ENCODE measurements at regions not wholly inside any gene's neighbourhood (a gene's known extent, or its start where the extent isn't known, plus 50 kb on each side); places are given as distances from the start of the nearest gene placed in this dataset.

- no peaks in the 10 kb centered on the region for H4K20me1 ChIP-seq (ENCODE audit: insufficient read depth, low read length)
- no peaks in the 10 kb centered on the region for H3K79me2 ChIP-seq (ENCODE audit: insufficient read depth, low read length)
- no peaks in the 10 kb centered on the region for H3K27me3 ChIP-seq (ENCODE audit: control insufficient read depth in 2 of 2, insufficient read depth in 2 of 2, low read length in 2 of 2)
- 100% methylated on average over 1 of the region's 2 CpGs for whole genome bisulfite sequencing (ENCODE audit: insufficient coverage)
- H3K27ac ChIP-seq (ENCODE audit: low read depth in 1 of 2, low read length in 2 of 2): no peak overlapping the region
- no peaks in the 10 kb centered on the region for H3K4me1 ChIP-seq (ENCODE audit: control insufficient read depth in 1 of 2, insufficient read depth in 2 of 2, low read length in 2 of 2)
- H3K9ac ChIP-seq (ENCODE audit: insufficient read depth, low read length, poor library complexity, severe bottlenecking): no peak overlapping the region
- H3K4me3 ChIP-seq (replicated peaks in 1 of 3; ENCODE audit: low read depth in 2 of 3, low read length in 3 of 3): no peak overlapping the region
- Mint-ChIP-seq H3K27ac (no peak overlapping the region), H3K36me3 (no peaks in the 10 kb centered on the region), H3K9me3 (peaks cover 0 to 3% (median 0%) of the 10 kb centered on the region in 7 donors), H3K27me3 (ENCODE audit: low read depth in 3 of 3) (peaks cover 0 to 2% (median 1%) of the 10 kb centered on the region in 3 donors), H3K4me1 (no peaks in the 10 kb centered on the region), H3K4me3 (no peak overlapping the region)
- intact Hi-C loops (cut with micrococcal nuclease): no loop called here
- no peaks in the 10 kb centered on the region for H3K36me3 ChIP-seq (replicated peaks in 1 of 2; ENCODE audit: control insufficient read depth in 1 of 2, insufficient read depth in 2 of 2, low read length in 2 of 2)
- no peak overlapping the region for H2AFZ ChIP-seq (ENCODE audit: insufficient read depth, low read depth, low read length, poor library complexity, severe bottlenecking)
- DNase-seq: no peak
- no peak for TF ChIP-seq CTCF (IDR thresholded peaks at IDR 0.05)
- H3K4me2 ChIP-seq (replicated peaks; ENCODE audit: extremely low read depth, low read length, poor library complexity, severe bottlenecking): no peak overlapping the region
- no peaks in the 10 kb centered on the region for H3K9me3 ChIP-seq (replicated peaks in 1 of 2; ENCODE audit: control insufficient read depth in 1 of 2, insufficient read depth in 1 of 2, low read length in 2 of 2)
Measured at GRCh38 chr9:89888233-89888632, 283.4 kb downstream of the GADD45G start.

GRCh38 chr9:89888677-89889076, 283.9 kb downstream of the GADD45G start:
- Histone ChIP-seq H3K36me3 (replicated peaks in 1 of 2; ENCODE audit: control insufficient read depth in 1 of 2, insufficient read depth in 2 of 2, low read length in 2 of 2) (no peaks in the 10 kb centered on the region), H3K9me3 (replicated peaks in 1 of 2; ENCODE audit: control insufficient read depth in 1 of 2, insufficient read depth in 1 of 2, low read length in 2 of 2) (no peaks in the 10 kb centered on the region), H4K20me1 (ENCODE audit: insufficient read depth, low read length) (no peaks in the 10 kb centered on the region), H3K27me3 (ENCODE audit: control insufficient read depth in 2 of 2, insufficient read depth in 2 of 2, low read length in 2 of 2) (no peaks in the 10 kb centered on the region), H3K4me2 (replicated peaks; ENCODE audit: extremely low read depth, low read length, poor library complexity, severe bottlenecking) (no peak overlapping the region), H3K27ac (ENCODE audit: low read depth in 1 of 2, low read length in 2 of 2) (no peak overlapping the region), H3K4me1 (ENCODE audit: control insufficient read depth in 1 of 2, insufficient read depth in 2 of 2, low read length in 2 of 2) (no peaks in the 10 kb centered on the region), H3K79me2 (ENCODE audit: insufficient read depth, low read length) (no peaks in the 10 kb centered on the region), H3K9ac (ENCODE audit: insufficient read depth, low read length, poor library complexity, severe bottlenecking) (no peak overlapping the region), H2AFZ (ENCODE audit: insufficient read depth, low read depth, low read length, poor library complexity, severe bottlenecking) (no peak overlapping the region), H3K4me3 (replicated peaks in 1 of 3; ENCODE audit: low read depth in 2 of 3, low read length in 3 of 3) (no peak overlapping the region)
- Mint-ChIP-seq H3K9me3 (peaks cover 0 to 3% (median 0%) of the 10 kb centered on the region in 7 donors), H3K27ac (no peak overlapping the region), H3K36me3 (no peaks in the 10 kb centered on the region), H3K4me1 (no peaks in the 10 kb centered on the region), H3K27me3 (ENCODE audit: low read depth in 3 of 3) (peaks cover 0 to 2% (median 1%) of the 10 kb centered on the region in 3 donors), H3K4me3 (no peak overlapping the region)
- no CpG with 5 or more reads among the region's 3 CpGs for WGBS (ENCODE audit: insufficient coverage)
- intact Hi-C loops (cut with micrococcal nuclease): no loop called here
- no peak for DNase-seq
- TF ChIP-seq CTCF (IDR thresholded peaks at IDR 0.05): no peak
